Effector memory CD4-positive, alpha-beta T cell (primary cell): ENCODE measurements at regions not wholly inside any gene's neighbourhood (a gene's known extent, or its start where the extent isn't known, plus 50 kb on each side); places are given as distances from the start of the nearest gene placed in this dataset.

Experiments used
- DNase-seq, 3 donors: peaks; one replicate each; pipeline ENCODE4 v3.0.0-alpha.2; 2020
- H3K27ac ChIP-seq: 2 replicates; pipeline ENCODE4 v1.7.0; 2013; ENCODE audit warnings: mild to moderate bottlenecking, low read length, moderate library complexity; ENCODE audit not compliant: insufficient read depth, poor library complexity, severe bottlenecking
- H3K27me3 ChIP-seq: replicated peaks from 2 replicates; pipeline ENCODE4 v1.7.0; 2013; ENCODE audit warnings: mild to moderate bottlenecking, low read length; ENCODE audit not compliant: insufficient read depth, control insufficient read depth, poor library complexity, severe bottlenecking
- H3K36me3 ChIP-seq: 2 replicates; pipeline ENCODE4 v1.7.0; 2013; ENCODE audit warnings: mild to moderate bottlenecking, low read length, moderate library complexity; ENCODE audit not compliant: control insufficient read depth, insufficient read depth
- H3K4me1 ChIP-seq: 2 replicates; pipeline ENCODE4 v1.7.0; 2013; ENCODE audit warnings: low read length, mild to moderate bottlenecking; ENCODE audit not compliant: control insufficient read depth, insufficient read depth, poor library complexity, severe bottlenecking
- H3K4me3 ChIP-seq: 2 replicates; pipeline ENCODE4 v1.7.0; 2013; ENCODE audit warnings: low read length, low read depth, mild to moderate bottlenecking; ENCODE audit not compliant: insufficient read depth, poor library complexity, severe bottlenecking
- H3K9me3 ChIP-seq: 2 replicates; pipeline ENCODE4 v1.7.0; 2013; ENCODE audit warnings: mild to moderate bottlenecking, low read length, moderate library complexity; ENCODE audit not compliant: control insufficient read depth

- no peak overlapping the region for H3K4me3 ChIP-seq
- H3K4me1 ChIP-seq: no peaks in the 10 kb centered on the region
- H3K36me3 ChIP-seq: no peaks in the 10 kb centered on the region
- H3K9me3 ChIP-seq: no peaks in the 10 kb centered on the region
- H3K27me3 ChIP-seq: no peaks in the 10 kb centered on the region
- no peak overlapping the region for H3K27ac ChIP-seq
- DNase-seq: no peak
These were observed 98.6 kb downstream of the BCL2L11 start for GRCh38 chr2:111219285-111219684.

GRCh38 chr2:111219734-111220505 lies 99.2 kb downstream of the BCL2L11 start:
- Histone ChIP-seq H3K9me3 (no peaks in the 10 kb centered on the region), H3K27ac (no peak overlapping the region), H3K4me3 (no peak overlapping the region), H3K36me3 (no peaks in the 10 kb centered on the region), H3K4me1 (no peaks in the 10 kb centered on the region), H3K27me3 (no peaks in the 10 kb centered on the region)
- DNase-seq: no peak

- Histone ChIP-seq H3K4me3 (no peak overlapping the region), H3K27ac (no peak overlapping the region), H3K36me3 (no peaks in the 10 kb centered on the region), H3K4me1 (no peaks in the 10 kb centered on the region), H3K9me3 (no peaks in the 10 kb centered on the region), H3K27me3 (no peaks in the 10 kb centered on the region)
- no peak for DNase-seq
These were observed 100.2 kb downstream of the BCL2L11 start for GRCh38 chr2:111220962-111221361.

- Histone ChIP-seq H3K36me3 (no peaks in the 10 kb centered on the region), H3K27me3 (no peaks in the 10 kb centered on the region), H3K9me3 (no peaks in the 10 kb centered on the region), H3K4me3 (no peak overlapping the region), H3K4me1 (no peaks in the 10 kb centered on the region), H3K27ac (no peak overlapping the region)
- DNase-seq: no peak
These were observed 101.0 kb downstream of the BCL2L11 start for GRCh38 chr2:111221701-111222100.

- Histone ChIP-seq H3K4me3 (no peak overlapping the region), H3K36me3 (no peaks in the 10 kb centered on the region), H3K9me3 (no peaks in the 10 kb centered on the region), H3K27ac (no peak overlapping the region), H3K4me1 (no peaks in the 10 kb centered on the region), H3K27me3 (no peaks in the 10 kb centered on the region)
- DNase-seq: no peak
These were observed 101.6 kb downstream of the BCL2L11 start for GRCh38 chr2:111222204-111222866.

GRCh38 chr2:111225856-111226255 lies 105.1 kb downstream of the BCL2L11 start:
- H3K9me3 ChIP-seq: no peaks in the 10 kb centered on the region
- H3K36me3 ChIP-seq: no peaks in the 10 kb centered on the region
- no peak overlapping the region for H3K4me3 ChIP-seq
- H3K27me3 ChIP-seq: no peaks in the 10 kb centered on the region
- no peak overlapping the region for H3K27ac ChIP-seq
- no peak for DNase-seq
- no peaks in the 10 kb centered on the region for H3K4me1 ChIP-seq

GRCh38 chr2:111226876-111227700 lies 106.4 kb downstream of the BCL2L11 start:
- DNase-seq: no peak
- H3K27me3 ChIP-seq: no peaks in the 10 kb centered on the region
- no peaks in the 10 kb centered on the region for H3K9me3 ChIP-seq
- H3K4me3 ChIP-seq: no peak overlapping the region
- no peak overlapping the region for H3K27ac ChIP-seq
- no peaks in the 10 kb centered on the region for H3K36me3 ChIP-seq
- H3K4me1 ChIP-seq: no peaks in the 10 kb centered on the region

- no peak overlapping the region for H3K4me3 ChIP-seq
- no peaks in the 10 kb centered on the region for H3K9me3 ChIP-seq
- no peak overlapping the region for H3K27ac ChIP-seq
- H3K36me3 ChIP-seq: no peaks in the 10 kb centered on the region
- H3K27me3 ChIP-seq: no peaks in the 10 kb centered on the region
- H3K4me1 ChIP-seq: no peaks in the 10 kb centered on the region
- DNase-seq: no peak
These were observed 107.0 kb downstream of the BCL2L11 start for GRCh38 chr2:111227716-111228141.

- no peak for DNase-seq
- Histone ChIP-seq H3K36me3 (no peaks in the 10 kb centered on the region), H3K27me3 (no peaks in the 10 kb centered on the region), H3K4me3 (no peak overlapping the region), H3K9me3 (no peaks in the 10 kb centered on the region), H3K4me1 (no peaks in the 10 kb centered on the region), H3K27ac (no peak overlapping the region)
These were observed 111.0 kb downstream of the BCL2L11 start for GRCh38 chr2:111231532-111232252.
